HG02798 (cell line): ENCODE measurements at regions not wholly inside any gene's neighbourhood (a gene's known extent, or its start where the extent isn't known, plus 50 kb on each side); places are given as distances from the start of the nearest gene placed in this dataset.
"Not testable (repeated sequence)": the region's sequence is repeated elsewhere in the genome, so short reads cannot be mapped to it uniquely, and the experiment has no call there.

Experiments used
- ATAC-seq: cut with Tn5 transposase; IDR thresholded peaks from one replicate; pipeline ENCODE4 v1.9.1; 2021; ENCODE audit warnings: mild to moderate bottlenecking; ENCODE audit not compliant: unreplicated experiment, poor library complexity

DNA sequence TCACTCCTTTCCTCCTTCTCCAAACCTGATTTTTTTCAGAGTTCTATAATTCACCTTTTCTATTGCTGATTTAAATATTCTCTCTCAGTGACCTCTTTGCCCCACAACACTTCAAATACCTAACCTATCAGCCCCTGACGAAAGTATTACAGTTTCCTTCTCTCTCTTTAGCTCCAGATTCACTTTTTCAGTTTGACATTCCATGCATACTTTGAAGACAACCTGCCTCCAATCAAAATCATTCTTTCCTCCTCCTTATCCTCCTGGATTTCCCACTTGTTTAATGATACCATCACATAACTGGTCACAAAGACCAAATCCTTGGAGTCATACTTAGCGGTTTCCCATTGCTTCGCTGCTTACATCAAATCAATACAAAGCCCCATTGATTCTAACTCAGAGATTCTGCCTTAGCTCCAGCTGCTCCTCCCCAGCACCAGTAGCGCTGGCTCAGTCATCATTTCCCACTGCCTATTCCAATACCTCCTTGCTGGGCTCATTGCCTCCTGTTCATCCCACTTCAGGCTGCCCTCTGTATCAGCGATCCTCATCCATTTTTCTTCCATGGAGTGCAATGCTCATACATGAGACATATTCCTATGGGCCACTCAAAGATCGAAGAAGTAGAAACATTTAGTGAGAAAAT lies 240.1 kb downstream of the ZNF92 start:
- not testable (repeated sequence) for ATAC-seq

DNA sequence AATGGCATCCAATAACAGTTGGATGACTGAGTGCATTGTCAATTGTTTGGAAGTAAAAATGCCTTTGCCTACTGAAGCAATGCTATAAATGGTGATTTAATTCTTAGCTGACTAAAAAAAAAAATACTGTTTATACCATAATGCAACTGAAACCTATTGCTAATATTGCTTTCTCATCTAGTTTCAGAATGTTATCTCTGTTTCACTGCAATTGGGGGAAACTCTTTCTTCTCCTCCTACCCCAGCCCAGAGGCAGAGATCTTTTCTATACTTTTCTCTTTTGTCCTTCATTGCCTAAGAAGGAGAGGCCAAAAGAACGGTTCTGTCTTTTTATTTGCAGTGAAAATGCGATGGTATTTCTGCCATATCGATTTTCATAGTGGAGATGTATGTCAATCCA lies 242.5 kb downstream of the ZNF92 start:
- ATAC-seq = not testable (repeated sequence)

- not testable (repeated sequence) for ATAC-seq
Measured at GRCh38 chr7:65620216-65620615, 246.6 kb downstream of the ZNF92 start.

DNA sequence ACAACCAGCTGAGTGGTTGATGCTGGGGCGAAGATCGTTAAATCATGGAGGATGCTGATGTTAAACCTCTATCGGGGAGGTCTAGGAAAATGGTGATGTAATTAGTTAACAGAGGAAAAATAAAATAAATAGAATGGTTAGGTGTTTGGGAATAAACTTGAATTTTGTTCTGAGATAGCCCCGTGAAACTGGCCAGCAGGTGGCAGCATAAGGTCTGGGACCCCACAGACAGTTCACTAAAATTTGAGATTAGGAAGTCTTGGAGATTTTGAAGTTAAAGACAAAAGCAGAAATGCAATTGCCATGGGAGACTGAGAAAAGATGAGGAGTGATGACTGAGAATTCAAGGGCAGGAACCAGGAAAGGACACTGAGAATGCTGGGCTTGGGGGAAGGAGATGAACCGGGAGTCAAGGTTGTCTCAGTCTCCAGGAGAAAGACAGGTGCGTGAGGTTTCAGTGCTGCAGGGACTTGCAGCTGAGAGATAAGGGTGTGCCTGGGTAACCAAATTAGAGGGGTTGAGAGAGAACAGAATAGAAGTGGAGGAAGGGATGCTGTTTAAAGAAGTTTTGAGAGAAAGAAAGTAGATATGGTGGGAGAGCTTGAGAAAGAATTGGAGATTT lies 248.0 kb downstream of the ZNF92 start:
- ATAC-seq = peak; percentile 57

GRCh38 chr7:65631236-65631635 lies 241.6 kb upstream of the VKORC1L1 start:
- not testable (repeated sequence) for ATAC-seq

DNA sequence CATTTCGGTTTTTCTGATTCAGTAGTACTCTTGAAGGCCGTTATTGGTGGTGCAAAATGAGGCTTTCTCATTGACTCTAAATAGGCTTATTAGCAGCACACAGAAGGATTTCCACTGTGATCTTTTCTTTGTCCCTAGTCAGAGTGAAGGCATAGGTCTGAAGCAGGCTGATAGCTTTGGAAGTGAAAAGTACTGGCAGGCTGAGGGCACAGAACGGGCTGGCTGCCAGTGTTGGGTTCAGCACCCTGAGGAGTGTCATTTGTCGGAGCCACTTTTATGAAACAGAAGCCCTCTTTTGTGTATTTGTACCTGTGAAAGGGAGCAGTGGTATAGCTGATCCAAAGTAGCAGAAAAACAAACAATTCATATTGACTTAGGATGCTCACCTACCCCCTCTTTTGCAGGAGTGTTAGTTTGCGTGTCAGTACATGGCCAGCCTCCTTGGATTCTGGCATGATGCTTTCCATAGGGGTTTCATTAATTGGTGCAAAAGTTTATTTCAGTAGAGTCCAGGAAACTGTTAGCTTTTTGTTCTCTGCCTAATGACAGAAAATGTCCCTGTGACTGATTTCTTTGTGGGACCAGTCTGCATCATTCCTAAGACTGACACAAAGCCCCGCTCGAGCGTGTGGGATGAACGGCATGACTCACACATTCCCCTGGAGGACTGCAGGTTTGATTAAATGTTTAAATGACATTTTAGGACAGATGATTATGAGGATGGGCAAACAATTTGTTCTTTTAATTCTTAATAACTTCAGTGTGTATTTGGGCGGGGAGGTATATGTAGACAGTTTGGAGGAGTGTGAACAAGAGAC lies 239.1 kb upstream of the VKORC1L1 start:
- ATAC-seq = not testable (repeated sequence)

- ATAC-seq = not testable (repeated sequence)
Measured at GRCh38 chr7:65638918-65639317, 234.0 kb upstream of the VKORC1L1 start.

- not testable (repeated sequence) for ATAC-seq
Measured at GRCh38 chr7:65639717-65640116, 233.2 kb upstream of the VKORC1L1 start.

DNA sequence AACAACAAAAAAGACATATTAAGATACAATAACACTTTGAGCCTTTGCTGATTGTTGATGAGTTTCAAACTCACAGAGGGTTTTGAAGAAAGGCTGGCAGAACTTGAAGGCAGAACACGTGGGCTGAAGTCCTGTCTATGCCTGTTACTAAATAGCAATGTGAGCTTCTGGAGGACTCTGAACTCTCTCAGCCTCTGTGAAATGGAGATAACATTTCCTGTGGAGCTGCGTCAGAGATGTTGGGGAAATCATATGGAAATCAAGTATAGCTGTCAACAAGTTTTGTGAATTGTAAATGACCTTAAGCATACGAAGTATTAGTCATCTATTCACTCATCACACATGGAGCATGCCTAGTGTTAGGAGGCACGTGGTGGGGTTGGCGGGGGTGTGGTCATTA lies 229.4 kb upstream of the VKORC1L1 start:
- ATAC-seq = not testable (repeated sequence)

DNA sequence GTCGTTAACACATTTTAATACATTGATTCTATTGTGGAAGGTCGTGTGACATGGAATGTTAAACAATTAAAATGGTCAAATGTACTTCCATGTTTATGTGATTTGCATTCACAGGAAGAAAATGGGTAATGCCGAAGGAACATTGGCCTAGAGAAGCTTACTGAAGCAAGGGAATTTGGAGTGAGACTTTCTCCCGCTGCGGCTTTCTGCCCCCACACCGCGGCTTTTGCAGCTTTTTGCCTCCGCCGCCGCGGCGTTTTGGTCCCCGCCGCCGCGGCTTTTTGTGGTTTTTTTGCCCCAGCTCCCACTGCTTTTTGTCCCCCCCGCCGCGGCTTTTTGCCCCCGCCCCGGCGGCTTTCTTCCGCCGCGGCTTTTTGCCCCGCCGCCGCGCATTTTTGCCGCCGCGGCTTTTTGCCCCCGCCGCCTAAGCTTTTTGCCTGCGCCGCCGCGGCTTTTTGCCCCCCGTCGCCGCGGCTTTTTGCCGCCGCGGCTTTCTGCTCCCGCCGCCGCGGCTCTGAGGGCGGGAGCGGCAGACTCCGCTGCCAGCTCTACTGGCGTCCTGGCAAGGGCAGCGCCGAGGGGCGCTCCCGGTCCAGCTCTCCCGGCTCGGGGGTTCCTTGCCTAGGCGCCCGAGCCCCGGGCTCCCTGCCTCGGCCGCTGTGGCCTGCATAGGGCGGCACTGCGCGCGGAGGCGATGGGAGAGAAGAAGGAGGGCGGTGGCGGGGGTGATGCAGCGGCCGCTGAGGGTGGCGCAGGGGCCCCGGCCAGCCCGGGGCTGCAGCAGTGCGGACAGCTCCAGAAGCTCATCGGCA lies 225.5 kb upstream of the VKORC1L1 start:
- not testable (repeated sequence) for ATAC-seq

DNA sequence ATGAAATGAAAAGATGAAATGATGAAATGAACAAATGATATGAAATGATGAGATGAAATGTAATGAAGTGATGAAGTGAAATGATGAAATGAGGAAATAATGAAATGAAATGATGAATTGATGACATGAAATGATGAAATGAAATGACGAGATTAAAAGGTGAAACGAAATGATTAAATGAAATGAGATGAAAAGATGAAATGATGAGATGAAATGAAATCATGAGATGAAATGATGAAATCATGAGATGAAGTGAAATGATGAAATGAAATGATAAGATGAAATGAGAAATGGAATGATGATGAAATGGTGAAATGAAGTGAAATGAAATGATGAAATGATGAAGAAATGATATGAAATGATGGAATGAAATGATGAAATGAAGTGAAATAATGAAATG lies 221.7 kb upstream of the VKORC1L1 start:
- ATAC-seq = not testable (repeated sequence)

DNA sequence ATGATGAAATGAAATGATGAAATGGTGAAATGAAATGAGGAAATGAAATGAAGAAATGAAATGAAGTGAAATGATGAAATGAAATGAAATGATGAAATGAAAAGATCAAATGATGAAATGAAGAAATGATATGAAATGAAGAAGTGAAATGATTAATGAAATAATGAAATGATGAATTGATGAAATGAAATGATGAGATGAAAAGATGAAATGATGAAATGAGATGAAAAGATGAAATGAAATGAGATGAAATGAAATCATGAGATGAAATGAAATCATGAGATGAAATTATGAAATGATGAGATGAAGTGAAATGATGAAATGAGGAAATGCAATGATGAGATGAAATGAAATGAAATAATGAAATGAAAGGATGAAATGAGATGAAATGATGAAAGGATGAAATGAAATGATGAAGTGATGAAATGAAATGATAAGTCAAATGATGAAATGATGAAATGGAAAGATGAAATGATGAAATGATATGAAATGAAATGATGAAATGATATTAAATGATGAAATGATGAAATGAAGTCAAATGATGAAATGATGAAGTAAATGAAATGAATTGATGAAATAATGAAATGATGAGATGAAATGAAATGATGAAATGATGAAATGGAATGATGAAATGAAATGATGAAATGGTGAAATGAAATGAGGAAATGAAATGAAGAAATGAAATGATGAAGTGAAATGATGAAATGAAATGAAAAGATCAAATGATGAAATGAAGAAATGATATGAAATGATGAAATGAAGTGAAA lies 220.9 kb upstream of the VKORC1L1 start:
- ATAC-seq = not testable (repeated sequence)

- not testable (repeated sequence) for ATAC-seq
Measured at GRCh38 chr7:65652669-65653068, 220.2 kb upstream of the VKORC1L1 start.

DNA sequence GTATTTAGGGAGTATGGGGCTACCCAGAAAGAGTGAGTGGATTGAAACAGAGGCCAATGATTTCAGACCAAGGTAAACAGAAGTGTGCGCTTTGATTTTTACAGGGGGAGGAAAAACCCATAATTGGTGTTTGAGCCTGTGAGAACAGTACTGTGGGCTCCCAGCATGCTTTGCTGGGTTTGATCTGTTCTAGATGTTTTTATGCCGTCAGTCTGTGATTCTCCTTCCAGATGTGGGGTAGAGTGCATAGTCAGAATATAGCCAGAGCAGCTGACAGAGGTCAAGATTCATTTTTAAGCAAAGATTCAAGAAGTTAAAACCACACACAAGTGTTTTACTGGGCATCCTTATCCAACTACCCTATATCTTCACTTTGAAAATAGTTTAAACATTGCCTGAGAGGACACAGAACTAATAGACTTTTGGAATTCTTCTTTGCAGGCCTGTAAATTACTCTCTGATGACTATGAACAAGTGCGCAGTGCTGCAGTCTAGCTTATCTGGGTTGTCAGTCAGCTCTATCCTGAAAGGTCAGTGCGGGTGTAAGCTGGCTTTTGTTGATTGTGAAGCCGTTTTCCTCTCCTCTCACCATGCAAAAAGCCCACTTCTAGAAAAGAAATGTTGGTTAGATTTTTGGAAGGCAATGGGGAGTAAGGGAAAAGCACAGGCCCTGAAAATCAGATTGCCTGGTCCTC lies 216.2 kb upstream of the VKORC1L1 start:
- not testable (repeated sequence) for ATAC-seq

- not testable (repeated sequence) for ATAC-seq
Measured at GRCh38 chr7:65683362-65683761, 189.5 kb upstream of the VKORC1L1 start.

DNA sequence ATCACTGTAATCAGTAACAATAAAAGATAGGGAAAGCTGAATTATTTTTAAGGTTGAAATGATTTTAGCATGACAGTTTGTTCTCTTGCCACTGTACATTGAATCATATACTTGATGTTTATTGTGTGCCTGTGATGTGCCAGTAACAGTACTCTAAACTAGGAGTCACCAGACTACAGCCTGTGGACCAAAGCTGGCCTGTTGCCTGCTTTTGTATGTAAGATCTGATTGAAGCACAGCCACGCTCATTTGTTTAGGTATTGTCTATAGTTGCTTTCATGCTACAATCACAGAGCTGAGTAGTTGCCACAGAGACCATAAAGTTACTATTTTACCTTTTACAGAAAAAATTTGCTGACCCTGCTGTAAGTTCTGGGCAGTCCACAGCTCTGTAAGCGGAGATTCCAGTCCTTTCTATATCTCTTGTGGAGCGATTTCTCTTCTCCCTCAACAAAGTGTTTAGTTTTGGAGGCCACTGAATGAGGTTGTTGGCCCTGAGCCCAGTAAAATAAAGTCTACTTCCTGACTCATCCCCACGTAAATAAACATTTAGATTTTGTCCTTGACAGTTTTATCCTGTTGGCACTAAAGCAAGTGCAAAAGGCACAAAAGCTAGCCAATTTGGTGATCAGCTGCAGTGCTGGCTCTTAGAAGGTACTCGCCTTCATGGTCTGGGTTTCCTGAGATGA lies 173.7 kb upstream of the VKORC1L1 start:
- ATAC-seq = not testable (repeated sequence)

GRCh38 chr7:65699715-65700356 lies 173.0 kb upstream of the VKORC1L1 start:
- ATAC-seq = not testable (repeated sequence)
